ENCODE measurements at regions not wholly inside any gene's neighbourhood (a gene's known extent, or its start where the extent isn't known, plus 50 kb on each side); places are given as distances from the start of the nearest gene placed in this dataset.

DNA sequence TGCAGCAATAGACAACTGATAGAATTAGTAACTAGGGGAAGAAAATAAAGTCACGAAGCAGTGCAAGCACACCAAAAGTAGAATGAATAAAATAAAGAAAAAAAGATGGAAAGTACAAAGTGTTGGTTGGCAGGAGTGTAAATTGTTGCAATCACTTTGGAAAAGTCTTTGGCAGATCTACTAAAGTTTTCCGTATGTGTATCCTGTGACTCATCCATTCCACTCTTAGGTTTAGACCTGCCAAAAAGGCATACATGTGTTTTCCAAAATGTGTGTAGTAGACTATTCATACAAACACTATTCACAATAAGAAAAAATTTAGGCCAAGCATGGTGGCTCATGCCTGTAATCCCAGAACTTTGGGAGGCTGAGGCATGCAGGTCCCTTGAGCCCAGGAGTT, 282.1 kb upstream of the FSIP2 start:
- H3K27ac ChIP-seq, result no peak overlapping the region
- no peaks in the 10 kb centered on the region for H3K79me2 ChIP-seq (ENCODE audit: insufficient read depth, low read depth)
- TF ChIP-seq, protein P1, sequence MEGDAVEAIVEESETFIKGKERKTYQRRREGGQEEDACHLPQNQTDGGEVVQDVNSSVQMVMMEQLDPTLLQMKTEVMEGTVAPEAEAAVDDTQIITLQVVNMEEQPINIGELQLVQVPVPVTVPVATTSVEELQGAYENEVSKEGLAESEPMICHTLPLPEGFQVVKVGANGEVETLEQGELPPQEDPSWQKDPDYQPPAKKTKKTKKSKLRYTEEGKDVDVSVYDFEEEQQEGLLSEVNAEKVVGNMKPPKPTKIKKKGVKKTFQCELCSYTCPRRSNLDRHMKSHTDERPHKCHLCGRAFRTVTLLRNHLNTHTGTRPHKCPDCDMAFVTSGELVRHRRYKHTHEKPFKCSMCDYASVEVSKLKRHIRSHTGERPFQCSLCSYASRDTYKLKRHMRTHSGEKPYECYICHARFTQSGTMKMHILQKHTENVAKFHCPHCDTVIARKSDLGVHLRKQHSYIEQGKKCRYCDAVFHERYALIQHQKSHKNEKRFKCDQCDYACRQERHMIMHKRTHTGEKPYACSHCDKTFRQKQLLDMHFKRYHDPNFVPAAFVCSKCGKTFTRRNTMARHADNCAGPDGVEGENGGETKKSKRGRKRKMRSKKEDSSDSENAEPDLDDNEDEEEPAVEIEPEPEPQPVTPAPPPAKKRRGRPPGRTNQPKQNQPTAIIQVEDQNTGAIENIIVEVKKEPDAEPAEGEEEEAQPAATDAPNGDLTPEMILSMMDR (conservative IDR thresholded peaks at IDR 0.05; ENCODE audit: low read depth, low read length), result no peak
- H3K4me3 ChIP-seq (IDR thresholded peaks at IDR 0.05; ENCODE audit: insufficient read depth, low read depth, low read length), result no peak overlapping the region
- no peaks in the 10 kb centered on the region for H3K36me3 ChIP-seq (ENCODE audit: insufficient read depth)
- no peaks in the 10 kb centered on the region for H3K4me1 ChIP-seq (ENCODE audit: low read depth, poor library complexity, severe bottlenecking)
- H2AFZ ChIP-seq (ENCODE audit: low read depth), result no peak overlapping the region
- H3K9ac ChIP-seq, result no peak overlapping the region
- H3K4me2 ChIP-seq, result no peak overlapping the region
- H3K27me3 ChIP-seq (ENCODE audit: insufficient read depth, low read depth), result no peaks in the 10 kb centered on the region
- no peaks in the 10 kb centered on the region for H4K20me1 ChIP-seq (ENCODE audit: insufficient read depth)

DNA sequence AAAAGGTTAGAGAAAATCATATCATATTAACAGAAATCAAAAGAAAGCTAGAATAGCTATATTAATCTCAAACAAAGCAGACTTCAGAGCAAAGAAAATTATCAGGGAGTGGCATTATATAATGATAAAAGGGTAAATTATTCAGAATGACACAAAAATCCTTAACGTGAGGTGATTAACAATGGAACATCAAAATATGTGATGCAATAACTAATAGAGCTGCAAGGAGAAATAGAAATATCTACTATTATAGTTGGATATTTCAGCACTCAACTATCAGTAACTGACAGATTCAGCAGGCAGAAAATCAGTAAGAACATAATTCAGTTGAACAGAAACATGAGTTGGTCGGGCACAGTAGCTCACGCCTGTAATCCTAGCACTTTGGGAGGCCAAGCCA, 275.1 kb upstream of the FSIP2 start:
- Histone ChIP-seq H4K20me1 (ENCODE audit: insufficient read depth) (no peaks in the 10 kb centered on the region), H3K27ac (no peak overlapping the region), H3K79me2 (ENCODE audit: insufficient read depth, low read depth) (no peaks in the 10 kb centered on the region), H3K27me3 (ENCODE audit: insufficient read depth, low read depth) (no peaks in the 10 kb centered on the region), H2AFZ (ENCODE audit: low read depth) (no peak overlapping the region), H3K4me1 (ENCODE audit: low read depth, poor library complexity, severe bottlenecking) (peaks cover 8% of the 10 kb centered on the region), H3K4me2 (no peak overlapping the region), H3K36me3 (ENCODE audit: insufficient read depth) (no peaks in the 10 kb centered on the region), H3K9ac (no peak overlapping the region), H3K4me3 (IDR thresholded peaks at IDR 0.05; ENCODE audit: insufficient read depth, low read depth, low read length) (no peak overlapping the region)
- TF ChIP-seq, protein P1 (conservative IDR thresholded peaks at IDR 0.05; ENCODE audit: low read depth, low read length), result no peak

DNA sequence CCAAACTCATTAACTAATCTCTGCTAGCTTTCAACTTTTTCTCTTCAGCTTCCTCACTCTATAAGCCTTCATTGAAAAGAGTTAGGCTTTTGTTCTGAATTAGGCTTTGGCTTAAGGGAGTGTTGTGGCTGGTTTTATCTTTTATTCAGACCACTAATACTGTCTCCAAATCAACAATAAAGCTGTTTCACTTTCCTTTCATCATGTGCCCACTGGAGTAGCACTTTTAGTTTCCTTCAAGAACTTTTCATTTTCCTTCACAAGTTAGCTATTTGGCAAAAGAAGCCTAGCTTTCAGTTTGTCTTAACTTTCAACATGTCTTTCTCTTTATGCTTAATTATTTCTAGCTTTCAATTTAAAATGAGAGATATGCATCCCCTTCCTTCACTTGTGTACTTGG, 271.7 kb upstream of the FSIP2 start:
- no peaks in the 10 kb centered on the region for H3K36me3 ChIP-seq (ENCODE audit: insufficient read depth)
- TF ChIP-seq, protein P1 (conservative IDR thresholded peaks at IDR 0.05; ENCODE audit: low read depth, low read length), result no peak
- H3K27me3 ChIP-seq (ENCODE audit: insufficient read depth, low read depth), result no peaks in the 10 kb centered on the region
- no peak overlapping the region for H2AFZ ChIP-seq (ENCODE audit: low read depth)
- H3K4me1 ChIP-seq (ENCODE audit: low read depth, poor library complexity, severe bottlenecking), result peaks cover 8% of the 10 kb centered on the region
- H4K20me1 ChIP-seq (ENCODE audit: insufficient read depth), result no peaks in the 10 kb centered on the region
- no peak overlapping the region for H3K4me2 ChIP-seq
- no peak overlapping the region for H3K9ac ChIP-seq
- H3K79me2 ChIP-seq (ENCODE audit: insufficient read depth, low read depth), result no peaks in the 10 kb centered on the region
- H3K27ac ChIP-seq, result no peak overlapping the region
- H3K4me3 ChIP-seq (IDR thresholded peaks at IDR 0.05; ENCODE audit: insufficient read depth, low read depth, low read length), result no peak overlapping the region

DNA sequence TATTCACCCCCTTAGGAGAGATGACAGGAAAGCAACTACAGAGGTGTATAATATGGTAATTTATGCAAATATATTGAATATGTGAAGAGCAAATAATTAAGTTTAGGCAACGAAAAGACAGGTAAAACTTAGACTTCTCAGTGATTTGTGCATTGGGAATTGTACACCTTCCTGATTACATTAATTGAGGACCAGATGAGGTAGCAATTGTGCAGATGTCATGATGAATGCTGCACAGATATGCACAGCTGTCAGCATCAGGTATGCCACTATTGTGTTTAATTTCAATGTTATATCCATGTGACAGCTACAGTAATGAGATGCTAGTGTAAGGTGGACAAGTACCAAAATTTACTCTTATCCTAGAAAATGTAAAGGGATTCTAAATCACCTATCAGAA, 267.2 kb upstream of the FSIP2 start:
- Histone ChIP-seq H3K4me1 (ENCODE audit: low read depth, poor library complexity, severe bottlenecking) (peaks cover 8% of the 10 kb centered on the region), H3K4me3 (IDR thresholded peaks at IDR 0.05; ENCODE audit: insufficient read depth, low read depth, low read length) (no peak overlapping the region), H3K27ac (no peak overlapping the region), H4K20me1 (ENCODE audit: insufficient read depth) (no peaks in the 10 kb centered on the region), H2AFZ (ENCODE audit: low read depth) (no peak overlapping the region), H3K9ac (no peak overlapping the region), H3K4me2 (no peak overlapping the region), H3K36me3 (ENCODE audit: insufficient read depth) (no peaks in the 10 kb centered on the region), H3K27me3 (ENCODE audit: insufficient read depth, low read depth) (no peaks in the 10 kb centered on the region), H3K79me2 (ENCODE audit: insufficient read depth, low read depth) (no peaks in the 10 kb centered on the region)
- TF ChIP-seq, protein P1 (conservative IDR thresholded peaks at IDR 0.05; ENCODE audit: low read depth, low read length), result no peak

DNA sequence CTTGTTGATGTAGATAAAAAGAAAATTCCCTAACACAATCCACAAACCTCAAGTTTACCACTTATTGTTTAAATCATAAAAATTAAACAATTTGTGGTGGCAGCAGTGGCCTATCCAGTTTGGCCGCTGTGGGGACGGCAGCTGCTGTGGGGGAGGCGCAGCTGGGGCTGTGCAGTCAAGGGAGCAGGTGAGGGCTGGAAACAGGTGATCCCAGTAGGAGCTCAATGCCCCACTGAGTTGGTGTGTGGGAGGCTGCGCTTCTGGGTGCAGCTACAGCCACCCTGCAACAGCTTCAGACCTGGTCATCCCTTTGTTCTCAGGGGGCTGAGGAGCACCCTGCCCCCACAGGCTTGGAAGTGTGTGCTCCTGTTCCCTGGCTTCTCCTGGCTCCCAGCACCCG, 266.0 kb upstream of the FSIP2 start:
- Histone ChIP-seq H3K4me2 (no peak overlapping the region), H3K9ac (no peak overlapping the region), H3K36me3 (ENCODE audit: insufficient read depth) (no peaks in the 10 kb centered on the region), H2AFZ (ENCODE audit: low read depth) (no peak overlapping the region), H3K79me2 (ENCODE audit: insufficient read depth, low read depth) (no peaks in the 10 kb centered on the region), H4K20me1 (ENCODE audit: insufficient read depth) (no peaks in the 10 kb centered on the region), H3K27ac (no peak overlapping the region), H3K27me3 (ENCODE audit: insufficient read depth, low read depth) (no peaks in the 10 kb centered on the region), H3K4me3 (IDR thresholded peaks at IDR 0.05; ENCODE audit: insufficient read depth, low read depth, low read length) (no peak overlapping the region), H3K4me1 (ENCODE audit: low read depth, poor library complexity, severe bottlenecking) (no peaks in the 10 kb centered on the region)
- TF ChIP-seq, protein P1 (conservative IDR thresholded peaks at IDR 0.05; ENCODE audit: low read depth, low read length), result no peak

Measured in KMS-11 (cell line).